ENCODE measurements at regions not wholly inside any gene's neighbourhood (a gene's known extent, or its start where the extent isn't known, plus 50 kb on each side); places are given as distances from the start of the nearest gene placed in this dataset.

DNA sequence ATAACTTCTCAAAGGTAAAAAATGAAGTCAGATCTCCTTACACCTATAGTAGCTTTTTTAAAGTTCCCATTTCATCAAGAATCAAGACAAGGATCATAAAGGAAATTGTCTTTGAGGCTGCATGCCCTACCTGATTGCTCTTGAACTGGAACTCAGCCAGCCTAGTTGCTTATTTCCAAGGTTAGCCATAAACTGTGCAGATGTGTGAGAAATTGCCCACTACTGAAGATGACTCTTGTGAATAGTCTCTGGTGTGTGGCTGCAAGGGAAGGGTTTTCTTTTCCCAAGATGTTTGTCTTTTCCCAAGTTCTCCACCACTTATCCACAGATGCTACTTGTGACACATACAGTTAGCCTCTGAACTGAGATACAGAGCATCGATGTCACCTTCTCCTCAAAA lies 81.7 kb upstream of the DUSP10 start:
- Histone ChIP-seq H3K9ac (no peak overlapping the region), H3K4me3 (IDR thresholded peaks at IDR 0.05; ENCODE audit: insufficient read depth, low read depth, low read length) (no peak overlapping the region), H3K79me2 (ENCODE audit: insufficient read depth, low read depth) (no peaks in the 10 kb centered on the region), H3K4me2 (no peak overlapping the region), H3K27ac (no peak overlapping the region), H2AFZ (ENCODE audit: low read depth) (no peak overlapping the region), H3K36me3 (ENCODE audit: insufficient read depth) (no peaks in the 10 kb centered on the region), H4K20me1 (ENCODE audit: insufficient read depth) (no peaks in the 10 kb centered on the region), H3K27me3 (ENCODE audit: insufficient read depth, low read depth) (no peaks in the 10 kb centered on the region), H3K4me1 (ENCODE audit: low read depth, poor library complexity, severe bottlenecking) (no peaks in the 10 kb centered on the region)
- TF ChIP-seq CTCF (conservative IDR thresholded peaks at IDR 0.05; ENCODE audit: low read depth, low read length) = no peak

DNA sequence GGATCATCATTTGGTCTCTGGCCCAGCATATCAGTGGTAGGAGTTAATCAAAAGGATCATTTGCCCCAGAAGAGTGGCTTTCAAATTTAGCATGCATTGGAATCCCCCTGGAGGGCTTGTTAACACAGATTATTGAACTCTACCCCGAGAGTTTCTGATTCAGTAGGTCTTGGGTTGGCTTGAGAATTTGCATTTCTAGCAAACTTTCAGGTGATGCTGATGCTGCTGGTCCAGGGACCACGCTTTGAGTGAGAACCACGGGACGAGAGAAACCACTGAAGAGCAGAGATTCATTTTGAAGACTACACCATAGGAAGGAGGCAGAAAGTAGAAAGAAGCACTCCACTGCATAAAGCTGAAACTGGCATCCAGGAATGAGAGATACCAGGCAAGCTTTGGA lies 81.3 kb upstream of the DUSP10 start:
- no peaks in the 10 kb centered on the region for H3K79me2 ChIP-seq (ENCODE audit: insufficient read depth, low read depth)
- no peak overlapping the region for H2AFZ ChIP-seq (ENCODE audit: low read depth)
- no peak for TF ChIP-seq CTCF (conservative IDR thresholded peaks at IDR 0.05; ENCODE audit: low read depth, low read length)
- no peaks in the 10 kb centered on the region for H3K4me1 ChIP-seq (ENCODE audit: low read depth, poor library complexity, severe bottlenecking)
- no peak overlapping the region for H3K27ac ChIP-seq
- no peak overlapping the region for H3K4me2 ChIP-seq
- no peak overlapping the region for H3K9ac ChIP-seq
- no peak overlapping the region for H3K4me3 ChIP-seq (IDR thresholded peaks at IDR 0.05; ENCODE audit: insufficient read depth, low read depth, low read length)
- H4K20me1 ChIP-seq (ENCODE audit: insufficient read depth) = no peaks in the 10 kb centered on the region
- no peaks in the 10 kb centered on the region for H3K27me3 ChIP-seq (ENCODE audit: insufficient read depth, low read depth)
- H3K36me3 ChIP-seq (ENCODE audit: insufficient read depth) = no peaks in the 10 kb centered on the region

DNA sequence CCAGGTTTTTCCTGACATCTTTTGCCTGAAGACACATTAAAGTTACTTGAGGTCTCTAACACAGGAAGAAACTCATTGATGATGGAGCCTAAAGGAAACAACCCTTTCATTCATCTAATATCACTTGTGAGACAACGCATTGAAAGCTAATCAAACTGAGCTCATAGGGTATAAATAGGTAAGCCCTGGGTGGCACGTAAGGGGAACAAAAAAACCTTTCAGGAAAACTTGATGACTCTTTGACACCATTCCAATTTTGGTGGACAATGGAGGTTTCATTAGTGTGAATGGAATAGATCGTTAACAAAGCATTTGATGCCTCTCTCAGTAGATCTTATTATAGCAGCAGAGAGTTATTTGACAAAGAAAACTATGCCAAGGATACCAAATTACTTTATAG lies 80.7 kb upstream of the DUSP10 start:
- TF ChIP-seq CTCF (conservative IDR thresholded peaks at IDR 0.05; ENCODE audit: low read depth, low read length) = no peak
- Histone ChIP-seq H2AFZ (ENCODE audit: low read depth) (no peak overlapping the region), H3K27me3 (ENCODE audit: insufficient read depth, low read depth) (no peaks in the 10 kb centered on the region), H3K79me2 (ENCODE audit: insufficient read depth, low read depth) (no peaks in the 10 kb centered on the region), H3K4me2 (no peak overlapping the region), H4K20me1 (ENCODE audit: insufficient read depth) (no peaks in the 10 kb centered on the region), H3K4me3 (IDR thresholded peaks at IDR 0.05; ENCODE audit: insufficient read depth, low read depth, low read length) (no peak overlapping the region), H3K9ac (no peak overlapping the region), H3K4me1 (ENCODE audit: low read depth, poor library complexity, severe bottlenecking) (no peaks in the 10 kb centered on the region), H3K27ac (no peak overlapping the region), H3K36me3 (ENCODE audit: insufficient read depth) (no peaks in the 10 kb centered on the region)

DNA sequence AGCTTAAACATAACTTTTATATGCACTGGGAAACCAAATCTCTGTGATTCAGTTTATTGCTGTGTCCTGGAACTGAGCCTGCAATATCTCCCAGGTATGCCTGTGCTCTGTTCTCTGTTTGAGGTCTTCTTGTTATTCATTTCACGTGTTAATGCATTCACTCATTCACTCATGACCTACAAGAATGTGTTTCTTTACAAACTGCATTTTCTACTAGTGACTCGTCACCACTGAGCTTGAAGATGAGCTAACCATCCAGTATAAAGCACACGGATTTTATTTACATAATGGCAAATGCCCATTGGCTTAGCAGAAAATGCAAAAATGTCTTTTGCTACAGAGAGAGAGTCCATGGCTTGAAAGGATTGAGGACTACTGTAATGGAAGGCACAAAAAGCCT lies 75.0 kb upstream of the DUSP10 start:
- Histone ChIP-seq H2AFZ (ENCODE audit: low read depth) (no peak overlapping the region), H3K27me3 (ENCODE audit: insufficient read depth, low read depth) (no peaks in the 10 kb centered on the region), H3K36me3 (ENCODE audit: insufficient read depth) (no peaks in the 10 kb centered on the region), H3K4me2 (no peak overlapping the region), H3K9ac (no peak overlapping the region), H3K27ac (no peak overlapping the region), H3K4me1 (ENCODE audit: low read depth, poor library complexity, severe bottlenecking) (no peaks in the 10 kb centered on the region), H3K79me2 (ENCODE audit: insufficient read depth, low read depth) (no peaks in the 10 kb centered on the region), H3K4me3 (IDR thresholded peaks at IDR 0.05; ENCODE audit: insufficient read depth, low read depth, low read length) (no peak overlapping the region), H4K20me1 (ENCODE audit: insufficient read depth) (no peaks in the 10 kb centered on the region)
- no peak for TF ChIP-seq CTCF (conservative IDR thresholded peaks at IDR 0.05; ENCODE audit: low read depth, low read length)

DNA sequence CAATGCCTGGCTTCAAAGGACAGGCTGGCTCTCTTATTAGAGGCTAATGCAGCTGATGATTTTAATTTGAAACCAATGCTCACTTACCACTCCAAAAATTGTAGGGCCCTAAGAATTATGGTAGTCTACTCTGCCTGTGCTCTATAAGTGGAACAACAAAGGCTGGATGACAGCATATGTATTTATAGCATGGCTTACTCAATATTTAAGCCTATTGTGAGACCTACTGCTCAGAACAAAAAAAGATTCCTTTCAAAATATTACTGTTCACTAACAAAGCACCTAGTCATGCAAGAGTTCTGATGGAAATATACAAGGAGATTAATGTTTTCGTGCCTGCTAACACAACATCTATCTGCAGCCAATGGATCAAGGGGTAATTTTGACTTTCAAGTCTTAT lies 73.8 kb upstream of the DUSP10 start:
- Histone ChIP-seq H3K36me3 (ENCODE audit: insufficient read depth) (no peaks in the 10 kb centered on the region), H3K4me3 (IDR thresholded peaks at IDR 0.05; ENCODE audit: insufficient read depth, low read depth, low read length) (no peak overlapping the region), H3K27me3 (ENCODE audit: insufficient read depth, low read depth) (no peaks in the 10 kb centered on the region), H3K9ac (no peak overlapping the region), H3K4me1 (ENCODE audit: low read depth, poor library complexity, severe bottlenecking) (no peaks in the 10 kb centered on the region), H2AFZ (ENCODE audit: low read depth) (no peak overlapping the region), H3K79me2 (ENCODE audit: insufficient read depth, low read depth) (no peaks in the 10 kb centered on the region), H3K27ac (no peak overlapping the region), H3K4me2 (no peak overlapping the region), H4K20me1 (ENCODE audit: insufficient read depth) (no peaks in the 10 kb centered on the region)
- no peak for TF ChIP-seq CTCF (conservative IDR thresholded peaks at IDR 0.05; ENCODE audit: low read depth, low read length)

Measured in KMS-11 (cell line).